DND-41 (cell line): ENCODE measurements at regions not wholly inside any gene's neighbourhood (a gene's known extent, or its start where the extent isn't known, plus 50 kb on each side); places are given as distances from the start of the nearest gene placed in this dataset.

Source experiments
- EZH2 ChIP-seq: IDR thresholded peaks from 3 replicates; pipeline ENCODE4 v1.6.1; 2012; ENCODE audit warnings: borderline replicate concordance, low read depth, mild to moderate bottlenecking, moderate library complexity, low read length, inconsistent platforms; ENCODE audit not compliant: severe bottlenecking
- TF ChIP-seq, protein P1 (sequence below): IDR thresholded peaks from 2 replicates; pipeline ENCODE4 v1.5.1; 2012; ENCODE audit warnings: borderline replicate concordance, low read length, moderate library complexity, mild to moderate bottlenecking; ENCODE audit not compliant: poor library complexity, severe bottlenecking; ENCODE audit errors: extremely low read depth

DNA sequence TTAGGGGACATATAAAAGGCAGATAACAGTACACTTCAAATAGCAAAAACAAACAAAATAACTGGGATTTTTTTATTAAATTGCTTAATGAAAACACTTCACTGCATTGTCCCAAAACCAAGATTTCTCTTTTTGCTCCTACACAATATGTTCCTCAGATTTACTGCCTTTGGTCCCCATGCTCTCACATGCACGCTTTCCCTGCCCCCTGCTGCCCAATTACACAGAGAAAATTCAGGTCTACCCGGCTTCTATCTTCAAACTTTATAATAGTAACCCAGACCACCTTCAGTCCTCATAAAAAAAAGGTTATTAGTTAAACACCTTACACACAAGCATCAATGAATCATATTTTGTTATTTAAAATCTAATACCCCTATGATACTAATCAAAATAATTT lies 673.8 kb upstream of the HS3ST5 start:
- TF ChIP-seq, protein P1, sequence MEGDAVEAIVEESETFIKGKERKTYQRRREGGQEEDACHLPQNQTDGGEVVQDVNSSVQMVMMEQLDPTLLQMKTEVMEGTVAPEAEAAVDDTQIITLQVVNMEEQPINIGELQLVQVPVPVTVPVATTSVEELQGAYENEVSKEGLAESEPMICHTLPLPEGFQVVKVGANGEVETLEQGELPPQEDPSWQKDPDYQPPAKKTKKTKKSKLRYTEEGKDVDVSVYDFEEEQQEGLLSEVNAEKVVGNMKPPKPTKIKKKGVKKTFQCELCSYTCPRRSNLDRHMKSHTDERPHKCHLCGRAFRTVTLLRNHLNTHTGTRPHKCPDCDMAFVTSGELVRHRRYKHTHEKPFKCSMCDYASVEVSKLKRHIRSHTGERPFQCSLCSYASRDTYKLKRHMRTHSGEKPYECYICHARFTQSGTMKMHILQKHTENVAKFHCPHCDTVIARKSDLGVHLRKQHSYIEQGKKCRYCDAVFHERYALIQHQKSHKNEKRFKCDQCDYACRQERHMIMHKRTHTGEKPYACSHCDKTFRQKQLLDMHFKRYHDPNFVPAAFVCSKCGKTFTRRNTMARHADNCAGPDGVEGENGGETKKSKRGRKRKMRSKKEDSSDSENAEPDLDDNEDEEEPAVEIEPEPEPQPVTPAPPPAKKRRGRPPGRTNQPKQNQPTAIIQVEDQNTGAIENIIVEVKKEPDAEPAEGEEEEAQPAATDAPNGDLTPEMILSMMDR = no peak
- TF ChIP-seq EZH2 = no peak
